Liver (tissue), 8 donors: ENCODE measurements at regions not wholly inside any gene's neighbourhood (a gene's known extent, or its start where the extent isn't known, plus 50 kb on each side); places are given as distances from the start of the nearest gene placed in this dataset.

ENCODE experiments used
- DNase-seq: peaks from one replicate; pipeline ENCODE4 v3.0.0-alpha.2; 2017; ENCODE audit warnings: low spot score
- H3K27ac ChIP-seq, 2 donors: one replicate each; pipeline ENCODE4 v1.7.0; 2013; ENCODE audit warnings: inconsistent platforms in 2 of 2, low read length in 2 of 2, control low read depth in 1 of 2, low read depth in 1 of 2, mild to moderate bottlenecking in 1 of 2
- H3K27me3 ChIP-seq, 4 donors: one replicate each; pipeline versions ENCODE4 v1.6.1 to v1.7.0; 2013; ENCODE audit warnings: low read length in 3 of 4, inconsistent platforms in 1 of 4, mild to moderate bottlenecking in 1 of 4, moderate library complexity in 1 of 4; ENCODE audit not compliant: control insufficient read depth in 4 of 4, insufficient read depth in 4 of 4
- H3K36me3 ChIP-seq, 4 donors: one replicate each; pipeline versions ENCODE4 v1.6.1 to v1.7.0; 2013; ENCODE audit warnings: low read length in 3 of 4, mild to moderate bottlenecking in 3 of 4, low read depth in 1 of 4, moderate library complexity in 1 of 4; ENCODE audit not compliant: control insufficient read depth in 4 of 4, insufficient read depth in 3 of 4
- H3K4me1 ChIP-seq, 4 donors: one replicate each; pipeline versions ENCODE4 v1.6.1 to v1.7.0; 2013; ENCODE audit warnings: low read length in 3 of 4, mild to moderate bottlenecking in 3 of 4, moderate library complexity in 1 of 4; ENCODE audit not compliant: control insufficient read depth in 4 of 4, insufficient read depth in 4 of 4
- H3K4me3 ChIP-seq, 3 donors: one replicate each; pipeline versions ENCODE4 v1.6.1 to v1.7.0; 2013; ENCODE audit warnings: low read length in 3 of 3, control low read depth in 1 of 3, low read depth in 1 of 3, mild to moderate bottlenecking in 1 of 3
- H3K9ac ChIP-seq, 2 donors: one replicate each; pipeline ENCODE4 v1.7.0; 2013; ENCODE audit warnings: low read length in 2 of 2, mild to moderate bottlenecking in 2 of 2, moderate library complexity in 2 of 2, control low read depth in 1 of 2, low read depth in 1 of 2
- H3K9me3 ChIP-seq, 4 donors: one replicate each; pipeline versions ENCODE4 v1.6.1 to v1.7.0; 2013; ENCODE audit warnings: low read length in 3 of 4; ENCODE audit not compliant: control insufficient read depth in 4 of 4
- EGR1 ChIP-seq, 2 donors: IDR thresholded peaks; 2 replicates each; pipeline ENCODE4 v1.6.1; 2016 to 2018; ENCODE audit warnings: antibody characterized with exemption in 2 of 2, low read depth in 2 of 2
- FOXA1 ChIP-seq: IDR thresholded peaks from 2 replicates; pipeline ENCODE4 v1.6.1; 2016; ENCODE audit warnings: antibody characterized with exemption
- FOXA2 ChIP-seq: IDR thresholded peaks from 2 replicates; pipeline ENCODE4 v1.6.1; 2016; ENCODE audit warnings: antibody characterized with exemption
- GABPA ChIP-seq, 2 donors: IDR thresholded peaks in 1 of 2; conservative IDR thresholded peaks in 1 of 2; 2 replicates each; pipeline ENCODE4 v1.6.1; 2016; ENCODE audit warnings: antibody characterized with exemption in 2 of 2, mild to moderate bottlenecking in 1 of 2, moderate library complexity in 1 of 2
- JUND ChIP-seq, 2 donors: IDR thresholded peaks; 2 replicates each; pipeline ENCODE4 v1.6.1; 2016; ENCODE audit warnings: antibody characterized with exemption in 2 of 2
- NR2F2 ChIP-seq: IDR thresholded peaks from 2 replicates; pipeline ENCODE4 v1.6.1; 2016; ENCODE audit warnings: antibody characterized with exemption
- SP1 ChIP-seq: IDR thresholded peaks from 2 replicates; pipeline ENCODE4 v1.6.1; 2018; ENCODE audit warnings: antibody characterized with exemption, mild to moderate bottlenecking
- YY1 ChIP-seq: IDR thresholded peaks from 2 replicates; pipeline ENCODE4 v1.6.1; 2016; ENCODE audit warnings: antibody characterized with exemption, mild to moderate bottlenecking
- WGBS: extraction: QIAGEN DNeasy Blood & Tissue Kit; methylation state at CpG from one replicate; pipeline ENCODE4 v1.1.7; 2013; 5-methylcytosine and 5-hydroxymethylcytosine counted together
- TF ChIP-seq, protein P1 (sequence below): IDR thresholded peaks from 2 replicates; pipeline ENCODE4 v1.6.1; 2016; ENCODE audit warnings: antibody characterized with exemption
- TF ChIP-seq, protein P2 (sequence below): IDR thresholded peaks from 2 replicates; pipeline ENCODE4 v1.6.1; 2016; ENCODE audit warnings: antibody characterized with exemption
- TF ChIP-seq, protein P3 (sequence below): IDR thresholded peaks from 2 replicates; pipeline ENCODE4 v1.6.1; 2016; ENCODE audit warnings: antibody characterized with exemption
- TF ChIP-seq, protein P4 (sequence below): fragments of 150-350 bp; IDR thresholded peaks from 2 replicates; pipeline ENCODE4 v1.5.1; 2017; ENCODE audit warnings: improper control_type of control experiment, low read depth, low read length; ENCODE audit not compliant: missing input control
- TF ChIP-seq, protein P5 (sequence below): IDR thresholded peaks from 2 replicates; pipeline ENCODE4 v1.6.1; 2016; ENCODE audit warnings: antibody characterized with exemption, mild to moderate bottlenecking
- donor health status: healthy.
- donor health status: healthy.
- donor health status: healthy.
- donor health status: healthy.
- donor health status: healthy.

DNA sequence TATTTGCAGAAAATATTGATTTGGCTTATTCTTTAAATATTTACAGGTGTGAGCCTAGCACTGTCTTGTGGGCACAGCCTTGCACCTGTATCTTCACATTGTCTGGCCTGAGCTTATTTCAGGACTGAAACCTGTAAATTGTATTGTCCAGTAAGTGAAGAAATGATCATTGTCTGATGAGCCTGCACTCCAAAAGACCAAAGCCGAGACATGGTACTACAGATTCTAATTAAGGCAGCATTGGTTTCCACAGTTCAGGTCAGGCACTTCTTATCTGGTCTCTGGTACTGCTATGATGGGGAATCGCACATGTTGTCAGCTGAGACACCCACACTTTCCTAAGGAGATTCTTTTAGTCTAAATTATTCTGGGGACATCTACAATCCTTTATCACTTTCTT lies 479.0 kb downstream of the TDRD15 start:
- Histone ChIP-seq H3K4me3 (no peak overlapping the region), H3K27me3 (no peaks in the 10 kb centered on the region), H3K27ac (no peak overlapping the region), H3K9me3 (no peaks in the 10 kb centered on the region), H3K36me3 (no peaks in the 10 kb centered on the region), H3K4me1 (peaks cover 0 to 11% (median 0%) of the 10 kb centered on the region in 4 donors), H3K9ac (no peak overlapping the region)
- DNase-seq = no peak
- 93% methylated on average over 2 of the region's 2 CpGs for WGBS
- TF ChIP-seq JUND (IDR thresholded peaks at IDR 0.05) (no peak), GABPA (IDR thresholded peaks at IDR 0.05 in 1 of 2, conservative IDR thresholded peaks at IDR 0.05 in 1 of 2) (no peak)
- TF ChIP-seq, protein P1, sequence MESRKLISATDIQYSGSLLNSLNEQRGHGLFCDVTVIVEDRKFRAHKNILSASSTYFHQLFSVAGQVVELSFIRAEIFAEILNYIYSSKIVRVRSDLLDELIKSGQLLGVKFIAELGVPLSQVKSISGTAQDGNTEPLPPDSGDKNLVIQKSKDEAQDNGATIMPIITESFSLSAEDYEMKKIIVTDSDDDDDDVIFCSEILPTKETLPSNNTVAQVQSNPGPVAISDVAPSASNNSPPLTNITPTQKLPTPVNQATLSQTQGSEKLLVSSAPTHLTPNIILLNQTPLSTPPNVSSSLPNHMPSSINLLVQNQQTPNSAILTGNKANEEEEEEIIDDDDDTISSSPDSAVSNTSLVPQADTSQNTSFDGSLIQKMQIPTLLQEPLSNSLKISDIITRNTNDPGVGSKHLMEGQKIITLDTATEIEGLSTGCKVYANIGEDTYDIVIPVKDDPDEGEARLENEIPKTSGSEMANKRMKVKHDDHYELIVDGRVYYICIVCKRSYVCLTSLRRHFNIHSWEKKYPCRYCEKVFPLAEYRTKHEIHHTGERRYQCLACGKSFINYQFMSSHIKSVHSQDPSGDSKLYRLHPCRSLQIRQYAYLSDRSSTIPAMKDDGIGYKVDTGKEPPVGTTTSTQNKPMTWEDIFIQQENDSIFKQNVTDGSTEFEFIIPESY = no peak
- TF ChIP-seq, protein P2, sequence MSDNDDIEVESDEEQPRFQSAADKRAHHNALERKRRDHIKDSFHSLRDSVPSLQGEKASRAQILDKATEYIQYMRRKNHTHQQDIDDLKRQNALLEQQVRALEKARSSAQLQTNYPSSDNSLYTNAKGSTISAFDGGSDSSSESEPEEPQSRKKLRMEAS = no peak

DNA sequence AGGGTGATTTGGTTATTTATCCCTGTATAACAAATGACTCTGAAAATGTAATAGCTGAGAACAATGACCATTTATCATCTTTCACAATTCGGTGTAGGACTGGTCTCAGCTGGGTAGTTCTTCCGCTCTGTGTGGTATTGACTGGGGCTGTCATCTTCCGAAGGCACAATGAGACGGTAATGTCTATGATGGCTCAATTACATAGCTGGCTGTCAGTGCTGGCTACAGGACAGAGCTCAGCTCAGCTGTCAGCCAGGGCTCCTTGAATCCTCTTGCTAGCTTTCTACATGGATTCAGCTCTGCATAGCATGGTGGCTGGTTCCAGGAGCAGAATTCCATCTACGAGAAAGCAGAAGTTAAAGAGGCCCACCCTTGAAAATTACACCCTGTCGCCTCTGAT lies 483.8 kb downstream of the TDRD15 start:
- H3K4me3 ChIP-seq = no peak overlapping the region
- DNase-seq = no peak
- H3K27me3 ChIP-seq = no peaks in the 10 kb centered on the region
- no peak overlapping the region for H3K9ac ChIP-seq
- H3K9me3 ChIP-seq = no peaks in the 10 kb centered on the region
- TF ChIP-seq EGR1 (IDR thresholded peaks at IDR 0.05; ENCODE audit: low read depth in 2 of 2) (no peak), GABPA (IDR thresholded peaks at IDR 0.05 in 1 of 2, conservative IDR thresholded peaks at IDR 0.05 in 1 of 2) (no peak), NR2F2 (no peak), FOXA2 (no peak), YY1 (no peak)
- TF ChIP-seq, protein P1 = no peak
- TF ChIP-seq, protein P3, sequence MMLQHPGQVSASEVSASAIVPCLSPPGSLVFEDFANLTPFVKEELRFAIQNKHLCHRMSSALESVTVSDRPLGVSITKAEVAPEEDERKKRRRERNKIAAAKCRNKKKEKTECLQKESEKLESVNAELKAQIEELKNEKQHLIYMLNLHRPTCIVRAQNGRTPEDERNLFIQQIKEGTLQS = no peak
- TF ChIP-seq, protein P4, sequence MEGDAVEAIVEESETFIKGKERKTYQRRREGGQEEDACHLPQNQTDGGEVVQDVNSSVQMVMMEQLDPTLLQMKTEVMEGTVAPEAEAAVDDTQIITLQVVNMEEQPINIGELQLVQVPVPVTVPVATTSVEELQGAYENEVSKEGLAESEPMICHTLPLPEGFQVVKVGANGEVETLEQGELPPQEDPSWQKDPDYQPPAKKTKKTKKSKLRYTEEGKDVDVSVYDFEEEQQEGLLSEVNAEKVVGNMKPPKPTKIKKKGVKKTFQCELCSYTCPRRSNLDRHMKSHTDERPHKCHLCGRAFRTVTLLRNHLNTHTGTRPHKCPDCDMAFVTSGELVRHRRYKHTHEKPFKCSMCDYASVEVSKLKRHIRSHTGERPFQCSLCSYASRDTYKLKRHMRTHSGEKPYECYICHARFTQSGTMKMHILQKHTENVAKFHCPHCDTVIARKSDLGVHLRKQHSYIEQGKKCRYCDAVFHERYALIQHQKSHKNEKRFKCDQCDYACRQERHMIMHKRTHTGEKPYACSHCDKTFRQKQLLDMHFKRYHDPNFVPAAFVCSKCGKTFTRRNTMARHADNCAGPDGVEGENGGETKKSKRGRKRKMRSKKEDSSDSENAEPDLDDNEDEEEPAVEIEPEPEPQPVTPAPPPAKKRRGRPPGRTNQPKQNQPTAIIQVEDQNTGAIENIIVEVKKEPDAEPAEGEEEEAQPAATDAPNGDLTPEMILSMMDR = no peak
- 92% methylated on average over 6 of the region's 6 CpGs for WGBS
- no peaks in the 10 kb centered on the region for H3K36me3 ChIP-seq
- peaks cover 0 to 3% (median 0%) of the 10 kb centered on the region in 4 donors for H3K4me1 ChIP-seq
- H3K27ac ChIP-seq = no peak overlapping the region

DNA sequence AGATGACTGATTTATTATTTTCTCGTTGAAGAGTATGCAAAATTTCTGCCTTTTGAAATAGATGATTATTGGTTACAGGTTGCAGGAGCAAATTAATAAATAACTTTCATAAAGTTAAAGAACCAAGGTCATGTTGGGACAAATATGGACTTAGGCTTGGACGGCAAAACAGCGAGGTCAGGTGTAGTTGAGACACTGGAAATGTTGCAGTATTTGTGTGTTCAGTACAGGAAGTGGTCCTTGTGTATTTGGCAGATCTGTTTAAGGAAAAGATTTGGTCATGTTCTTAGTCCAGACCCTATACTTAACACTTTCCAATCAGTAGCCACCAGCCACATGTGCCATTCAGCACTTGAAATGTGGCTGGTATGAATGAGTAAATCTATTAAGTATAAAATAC lies 486.5 kb downstream of the TDRD15 start:
- no peak for DNase-seq
- Histone ChIP-seq H3K36me3 (no peaks in the 10 kb centered on the region), H3K27me3 (no peaks in the 10 kb centered on the region), H3K27ac (no peak overlapping the region), H3K4me3 (no peak overlapping the region), H3K9ac (no peak overlapping the region), H3K4me1 (peaks cover 0 to 3% (median 0%) of the 10 kb centered on the region in 4 donors), H3K9me3 (no peaks in the 10 kb centered on the region)
- WGBS = 34% methylated on average over 3 of the region's 3 CpGs
- TF ChIP-seq, protein P3 = no peak
- TF ChIP-seq, protein P1 = no peak
- no peak for TF ChIP-seq YY1
- TF ChIP-seq, protein P5, sequence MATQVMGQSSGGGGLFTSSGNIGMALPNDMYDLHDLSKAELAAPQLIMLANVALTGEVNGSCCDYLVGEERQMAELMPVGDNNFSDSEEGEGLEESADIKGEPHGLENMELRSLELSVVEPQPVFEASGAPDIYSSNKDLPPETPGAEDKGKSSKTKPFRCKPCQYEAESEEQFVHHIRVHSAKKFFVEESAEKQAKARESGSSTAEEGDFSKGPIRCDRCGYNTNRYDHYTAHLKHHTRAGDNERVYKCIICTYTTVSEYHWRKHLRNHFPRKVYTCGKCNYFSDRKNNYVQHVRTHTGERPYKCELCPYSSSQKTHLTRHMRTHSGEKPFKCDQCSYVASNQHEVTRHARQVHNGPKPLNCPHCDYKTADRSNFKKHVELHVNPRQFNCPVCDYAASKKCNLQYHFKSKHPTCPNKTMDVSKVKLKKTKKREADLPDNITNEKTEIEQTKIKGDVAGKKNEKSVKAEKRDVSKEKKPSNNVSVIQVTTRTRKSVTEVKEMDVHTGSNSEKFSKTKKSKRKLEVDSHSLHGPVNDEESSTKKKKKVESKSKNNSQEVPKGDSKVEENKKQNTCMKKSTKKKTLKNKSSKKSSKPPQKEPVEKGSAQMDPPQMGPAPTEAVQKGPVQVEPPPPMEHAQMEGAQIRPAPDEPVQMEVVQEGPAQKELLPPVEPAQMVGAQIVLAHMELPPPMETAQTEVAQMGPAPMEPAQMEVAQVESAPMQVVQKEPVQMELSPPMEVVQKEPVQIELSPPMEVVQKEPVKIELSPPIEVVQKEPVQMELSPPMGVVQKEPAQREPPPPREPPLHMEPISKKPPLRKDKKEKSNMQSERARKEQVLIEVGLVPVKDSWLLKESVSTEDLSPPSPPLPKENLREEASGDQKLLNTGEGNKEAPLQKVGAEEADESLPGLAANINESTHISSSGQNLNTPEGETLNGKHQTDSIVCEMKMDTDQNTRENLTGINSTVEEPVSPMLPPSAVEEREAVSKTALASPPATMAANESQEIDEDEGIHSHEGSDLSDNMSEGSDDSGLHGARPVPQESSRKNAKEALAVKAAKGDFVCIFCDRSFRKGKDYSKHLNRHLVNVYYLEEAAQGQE = no peak
- TF ChIP-seq JUND (IDR thresholded peaks at IDR 0.05) = no peak
- no peak for TF ChIP-seq FOXA1
- TF ChIP-seq, protein P2 = no peak
- no peak for TF ChIP-seq FOXA2
- no peak for TF ChIP-seq EGR1 (IDR thresholded peaks at IDR 0.05; ENCODE audit: low read depth in 2 of 2)
- no peak for TF ChIP-seq SP1
